HCT116 (cell line): ENCODE measurements at regions not wholly inside any gene's neighbourhood (a gene's known extent, or its start where the extent isn't known, plus 50 kb on each side); places are given as distances from the start of the nearest gene placed in this dataset.

Experiments
- ELF1 ChIP-seq: IDR thresholded peaks from 2 replicates; pipeline ENCODE4 v1.6.1; 2012; ENCODE audit warnings: low read depth, borderline replicate concordance
- TF ChIP-seq, protein P1 (sequence below), 3 experiments: fragments of 200-600 bp in 1 of 3; sonication (generic) in 1 of 3; IDR thresholded peaks in 2 of 3; conservative IDR thresholded peaks in 1 of 3; 2 replicates each; pipeline ENCODE4 v1.5.1; 2012 to 2017; ENCODE audit warnings: low read depth in 2 of 3, low read length in 2 of 3, antibody characterized with exemption in 1 of 3, borderline replicate concordance in 1 of 3, control low read depth in 1 of 3, mild to moderate bottlenecking in 1 of 3, mixed read lengths in 1 of 3, mixed run types in 1 of 3, moderate library complexity in 1 of 3; ENCODE audit not compliant: insufficient read depth in 1 of 3

DNA sequence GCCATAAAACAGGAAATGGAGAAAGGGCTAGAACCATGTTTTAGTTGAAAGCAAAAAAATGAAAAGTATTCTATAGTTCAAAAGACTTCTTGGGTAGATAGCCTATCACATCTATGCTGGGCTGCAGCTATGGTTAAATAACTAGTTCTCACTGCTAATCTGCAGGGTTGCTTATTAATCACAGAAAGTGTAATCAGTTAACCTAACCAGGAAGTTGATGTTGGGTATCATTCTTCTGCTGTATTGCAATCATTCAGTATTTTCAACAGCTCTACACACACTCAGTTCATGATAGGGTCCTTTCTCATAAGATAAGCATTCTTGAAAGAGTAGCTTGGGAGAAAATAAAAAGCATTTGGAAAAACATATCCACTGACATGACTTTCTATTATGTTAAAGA is 135.2 kb upstream of the TCF21 start:
- TF ChIP-seq ELF1 = no peak
- TF ChIP-seq, protein P1, sequence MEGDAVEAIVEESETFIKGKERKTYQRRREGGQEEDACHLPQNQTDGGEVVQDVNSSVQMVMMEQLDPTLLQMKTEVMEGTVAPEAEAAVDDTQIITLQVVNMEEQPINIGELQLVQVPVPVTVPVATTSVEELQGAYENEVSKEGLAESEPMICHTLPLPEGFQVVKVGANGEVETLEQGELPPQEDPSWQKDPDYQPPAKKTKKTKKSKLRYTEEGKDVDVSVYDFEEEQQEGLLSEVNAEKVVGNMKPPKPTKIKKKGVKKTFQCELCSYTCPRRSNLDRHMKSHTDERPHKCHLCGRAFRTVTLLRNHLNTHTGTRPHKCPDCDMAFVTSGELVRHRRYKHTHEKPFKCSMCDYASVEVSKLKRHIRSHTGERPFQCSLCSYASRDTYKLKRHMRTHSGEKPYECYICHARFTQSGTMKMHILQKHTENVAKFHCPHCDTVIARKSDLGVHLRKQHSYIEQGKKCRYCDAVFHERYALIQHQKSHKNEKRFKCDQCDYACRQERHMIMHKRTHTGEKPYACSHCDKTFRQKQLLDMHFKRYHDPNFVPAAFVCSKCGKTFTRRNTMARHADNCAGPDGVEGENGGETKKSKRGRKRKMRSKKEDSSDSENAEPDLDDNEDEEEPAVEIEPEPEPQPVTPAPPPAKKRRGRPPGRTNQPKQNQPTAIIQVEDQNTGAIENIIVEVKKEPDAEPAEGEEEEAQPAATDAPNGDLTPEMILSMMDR (IDR thresholded peaks at IDR 0.05 in 2 of 3, conservative IDR thresholded peaks at IDR 0.05 in 1 of 3; ENCODE audit: borderline replicate concordance in 1 of 3, insufficient read depth in 1 of 3, low read depth in 2 of 3, low read length in 2 of 3) = no peak
